ENCODE measurements at regions not wholly inside any gene's neighbourhood (a gene's known extent, or its start where the extent isn't known, plus 50 kb on each side); places are given as distances from the start of the nearest gene placed in this dataset.

GRCh38 chr17:26807024-26807423 lies 486.9 kb upstream of the WSB1 start:
- ATAC-seq (replicated peaks in 1 of 4) (no peak), DNase-seq (no peak)
- no peaks in the 10 kb centered on the region for H3K36me3 ChIP-seq (ENCODE audit: control insufficient read depth in 2 of 2, extremely low read depth in 1 of 2, insufficient read depth in 1 of 2, low read length in 1 of 2)
- ChIA-PET CTCF (no interaction called here), POLR2A (no interaction called here)
- no peaks in the 10 kb centered on the region for H3K4me1 ChIP-seq (ENCODE audit: control insufficient read depth in 1 of 2, extremely low read depth in 1 of 2, insufficient read depth in 2 of 2, low read length in 2 of 2)
- no peaks in the 10 kb centered on the region for H3K27me3 Mint-ChIP-seq
- H3K9me3 ChIP-seq = peaks cover 24% of the 10 kb centered on the region
- H3K27me3 ChIP-seq (replicated peaks in 1 of 2; ENCODE audit: control insufficient read depth in 2 of 2, extremely low read depth in 1 of 2, insufficient read depth in 2 of 2, low read length in 1 of 2) = no peaks in the 10 kb centered on the region
- H3K9me3 Mint-ChIP-seq = no peaks in the 10 kb centered on the region
- H3K4me1 Mint-ChIP-seq = no peaks in the 10 kb centered on the region
- H3K36me3 Mint-ChIP-seq = no peaks in the 10 kb centered on the region
- H3K4me3 Mint-ChIP-seq = no peak overlapping the region
- no peak overlapping the region for H3K4me3 ChIP-seq (ENCODE audit: control insufficient read depth in 1 of 2, extremely low read depth in 1 of 2, low read length in 1 of 2)
- no peak overlapping the region for H3K27ac ChIP-seq (ENCODE audit: low read length)
- no peak overlapping the region for H3K27ac Mint-ChIP-seq
- WGBS (ENCODE audit: insufficient coverage) = 81% methylated on average over 10 of the region's 10 CpGs

- POLR2A ChIA-PET = no interaction called here
Observed at GRCh38 chr17:26809033-26809432, 484.9 kb upstream of the WSB1 start.

GRCh38 chr17:26818736-26819135 lies 475.2 kb upstream of the WSB1 start:
- Histone ChIP-seq H3K9me3 (peaks cover 40% of the 10 kb centered on the region), H3K4me3 (ENCODE audit: control insufficient read depth in 1 of 2, extremely low read depth in 1 of 2, low read length in 1 of 2) (no peak overlapping the region), H3K27me3 (replicated peaks in 1 of 2; ENCODE audit: control insufficient read depth in 2 of 2, extremely low read depth in 1 of 2, insufficient read depth in 2 of 2, low read length in 1 of 2) (no peaks in the 10 kb centered on the region), H3K27ac (ENCODE audit: low read length) (no peak overlapping the region), H3K36me3 (ENCODE audit: control insufficient read depth in 2 of 2, extremely low read depth in 1 of 2, insufficient read depth in 1 of 2, low read length in 1 of 2) (no peaks in the 10 kb centered on the region), H3K4me1 (ENCODE audit: control insufficient read depth in 1 of 2, extremely low read depth in 1 of 2, insufficient read depth in 2 of 2, low read length in 2 of 2) (no peaks in the 10 kb centered on the region)
- ChIA-PET POLR2A (no interaction called here), CTCF (no interaction called here)
- H3K27ac Mint-ChIP-seq = no peak overlapping the region
- 76% methylated on average over 9 of the region's 9 CpGs for WGBS (ENCODE audit: insufficient coverage)
- H3K9me3 Mint-ChIP-seq = no peaks in the 10 kb centered on the region
- H3K36me3 Mint-ChIP-seq = no peaks in the 10 kb centered on the region
- H3K4me1 Mint-ChIP-seq = no peaks in the 10 kb centered on the region
- ATAC-seq (replicated peaks in 1 of 4) (no peak), DNase-seq (peak in 1 of 35 experiments; percentile 12)
- no peaks in the 10 kb centered on the region for H3K27me3 Mint-ChIP-seq
- H3K4me3 Mint-ChIP-seq = no peak overlapping the region

More at GRCh38 chr17:26809033-26809432, 484.9 kb upstream of the WSB1 start:
- Mint-ChIP-seq H3K27ac (no peak overlapping the region), H3K36me3 (no peaks in the 10 kb centered on the region), H3K27me3 (no peaks in the 10 kb centered on the region), H3K4me3 (no peak overlapping the region), H3K4me1 (no peaks in the 10 kb centered on the region), H3K9me3 (no peaks in the 10 kb centered on the region)
- peaks cover 24% of the 10 kb centered on the region for H3K9me3 ChIP-seq
- no peak overlapping the region for H3K27ac ChIP-seq (ENCODE audit: low read length)
- no peak overlapping the region for H3K4me3 ChIP-seq (ENCODE audit: control insufficient read depth in 1 of 2, extremely low read depth in 1 of 2, low read length in 1 of 2)
- no peaks in the 10 kb centered on the region for H3K27me3 ChIP-seq (replicated peaks in 1 of 2; ENCODE audit: control insufficient read depth in 2 of 2, extremely low read depth in 1 of 2, insufficient read depth in 2 of 2, low read length in 1 of 2)
- CTCF ChIA-PET = no interaction called here
- peak in 1 of 35 experiments; percentile 16 for DNase-seq
- 70% methylated on average over 10 of the region's 10 CpGs for WGBS (ENCODE audit: insufficient coverage)
- no peaks in the 10 kb centered on the region for H3K4me1 ChIP-seq (ENCODE audit: control insufficient read depth in 1 of 2, extremely low read depth in 1 of 2, insufficient read depth in 2 of 2, low read length in 2 of 2)
- H3K36me3 ChIP-seq (ENCODE audit: control insufficient read depth in 2 of 2, extremely low read depth in 1 of 2, insufficient read depth in 1 of 2, low read length in 1 of 2) = no peaks in the 10 kb centered on the region
- ATAC-seq (replicated peaks in 1 of 4) = no peak
